ENCODE measurements at regions not wholly inside any gene's neighbourhood (a gene's known extent, or its start where the extent isn't known, plus 50 kb on each side); places are given as distances from the start of the nearest gene placed in this dataset.

DNA sequence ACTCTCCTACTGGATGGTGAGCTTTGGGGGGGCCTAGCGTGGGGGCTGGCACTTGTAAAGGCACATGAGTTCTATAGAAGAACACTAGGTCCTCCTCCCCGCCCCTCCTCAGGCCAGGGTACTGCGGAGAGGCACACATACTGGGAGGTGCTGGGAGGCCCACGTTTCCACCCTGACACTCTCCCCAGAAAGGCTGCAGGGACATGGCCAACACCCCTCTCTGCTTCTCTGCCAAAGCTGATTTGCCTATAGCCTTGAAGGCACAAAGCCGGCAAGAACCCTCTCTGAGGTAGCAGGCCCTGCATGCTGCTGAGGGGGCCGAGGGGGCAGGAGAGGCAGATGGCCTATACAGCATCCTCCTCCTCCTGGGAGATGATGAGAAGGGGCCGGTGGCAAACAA lies 112.8 kb downstream of the BUD13 start:
- no peaks in the 10 kb centered on the region for H4K20me1 ChIP-seq (ENCODE audit: insufficient read depth)
- H3K4me3 ChIP-seq (ENCODE audit: low read depth in 2 of 2, low read length in 1 of 2): no peak overlapping the region
- no peaks in the 10 kb centered on the region for H3F3A ChIP-seq (replicated peaks; ENCODE audit: insufficient read depth)
- no peaks in the 10 kb centered on the region for H3K79me2 ChIP-seq (ENCODE audit: insufficient read depth)
- DNase-seq: no peak
- no peak overlapping the region for H3K9ac ChIP-seq
- no peak overlapping the region for H3K4me2 ChIP-seq
- ChIA-PET CTCF (no interaction called here), POLR2A (no interaction called here)
- TF ChIP-seq, protein P1, sequence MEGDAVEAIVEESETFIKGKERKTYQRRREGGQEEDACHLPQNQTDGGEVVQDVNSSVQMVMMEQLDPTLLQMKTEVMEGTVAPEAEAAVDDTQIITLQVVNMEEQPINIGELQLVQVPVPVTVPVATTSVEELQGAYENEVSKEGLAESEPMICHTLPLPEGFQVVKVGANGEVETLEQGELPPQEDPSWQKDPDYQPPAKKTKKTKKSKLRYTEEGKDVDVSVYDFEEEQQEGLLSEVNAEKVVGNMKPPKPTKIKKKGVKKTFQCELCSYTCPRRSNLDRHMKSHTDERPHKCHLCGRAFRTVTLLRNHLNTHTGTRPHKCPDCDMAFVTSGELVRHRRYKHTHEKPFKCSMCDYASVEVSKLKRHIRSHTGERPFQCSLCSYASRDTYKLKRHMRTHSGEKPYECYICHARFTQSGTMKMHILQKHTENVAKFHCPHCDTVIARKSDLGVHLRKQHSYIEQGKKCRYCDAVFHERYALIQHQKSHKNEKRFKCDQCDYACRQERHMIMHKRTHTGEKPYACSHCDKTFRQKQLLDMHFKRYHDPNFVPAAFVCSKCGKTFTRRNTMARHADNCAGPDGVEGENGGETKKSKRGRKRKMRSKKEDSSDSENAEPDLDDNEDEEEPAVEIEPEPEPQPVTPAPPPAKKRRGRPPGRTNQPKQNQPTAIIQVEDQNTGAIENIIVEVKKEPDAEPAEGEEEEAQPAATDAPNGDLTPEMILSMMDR (IDR thresholded peaks at IDR 0.05): no peak
- TF ChIP-seq MEF2A (IDR thresholded peaks at IDR 0.05; ENCODE audit: borderline replicate concordance, low read depth): no peak
- TF ChIP-seq TAF1 (IDR thresholded peaks at IDR 0.05; ENCODE audit: borderline replicate concordance, low read depth, low read length): no peak
- TF ChIP-seq EZH2phosphoT487 (IDR thresholded peaks at IDR 0.05; ENCODE audit: borderline replicate concordance, low read depth): no peak
- TF ChIP-seq SMC3 (IDR thresholded peaks at IDR 0.05; ENCODE audit: low read depth, low read length): no peak
- no peak for TF ChIP-seq JUND (IDR thresholded peaks at IDR 0.05)
- no peak for TF ChIP-seq NFIC (IDR thresholded peaks at IDR 0.05; ENCODE audit: borderline replicate concordance)
- TF ChIP-seq SIN3A (IDR thresholded peaks at IDR 0.05; ENCODE audit: borderline replicate concordance, low read depth, low read length): no peak
- TF ChIP-seq TEAD4 (IDR thresholded peaks at IDR 0.05; ENCODE audit: borderline replicate concordance, insufficient read depth): no peak
- TF ChIP-seq, protein P2, sequence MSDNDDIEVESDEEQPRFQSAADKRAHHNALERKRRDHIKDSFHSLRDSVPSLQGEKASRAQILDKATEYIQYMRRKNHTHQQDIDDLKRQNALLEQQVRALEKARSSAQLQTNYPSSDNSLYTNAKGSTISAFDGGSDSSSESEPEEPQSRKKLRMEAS (IDR thresholded peaks at IDR 0.05; ENCODE audit: low read depth): no peak
- TF ChIP-seq GATA2 (CRISPR knock-in tag; IDR thresholded peaks at IDR 0.05): no peak
- TF ChIP-seq RXRA (IDR thresholded peaks at IDR 0.05; ENCODE audit: borderline replicate concordance, low read depth): no peak
- H3K4me1 ChIP-seq (ENCODE audit: control insufficient read depth in 1 of 2, insufficient read depth in 2 of 2, low read depth in 1 of 2, low read length in 1 of 2): peaks cover 0 to 8% of the 10 kb centered on the region in 2 experiments; a peak in 1 of 4 replicates
- no peaks in the 10 kb centered on the region for H3K27me3 ChIP-seq (ENCODE audit: insufficient read depth)
- no peaks in the 10 kb centered on the region for H3K9me2 ChIP-seq
- H3K27ac ChIP-seq (ENCODE audit: low read depth in 2 of 2, low read length in 1 of 2): no peak overlapping the region
- H3K36me3 ChIP-seq (replicated peaks in 1 of 2; ENCODE audit: control insufficient read depth in 1 of 2, insufficient read depth in 2 of 2, low read length in 1 of 2): no peaks in the 10 kb centered on the region
- no peaks in the 10 kb centered on the region for H3K9me3 ChIP-seq
- 19% methylated on average over 4 of the region's 7 CpGs for WGBS (ENCODE audit: low lambda C conversion rate)
- H2AFZ ChIP-seq (ENCODE audit: low read depth): no peak overlapping the region

DNA sequence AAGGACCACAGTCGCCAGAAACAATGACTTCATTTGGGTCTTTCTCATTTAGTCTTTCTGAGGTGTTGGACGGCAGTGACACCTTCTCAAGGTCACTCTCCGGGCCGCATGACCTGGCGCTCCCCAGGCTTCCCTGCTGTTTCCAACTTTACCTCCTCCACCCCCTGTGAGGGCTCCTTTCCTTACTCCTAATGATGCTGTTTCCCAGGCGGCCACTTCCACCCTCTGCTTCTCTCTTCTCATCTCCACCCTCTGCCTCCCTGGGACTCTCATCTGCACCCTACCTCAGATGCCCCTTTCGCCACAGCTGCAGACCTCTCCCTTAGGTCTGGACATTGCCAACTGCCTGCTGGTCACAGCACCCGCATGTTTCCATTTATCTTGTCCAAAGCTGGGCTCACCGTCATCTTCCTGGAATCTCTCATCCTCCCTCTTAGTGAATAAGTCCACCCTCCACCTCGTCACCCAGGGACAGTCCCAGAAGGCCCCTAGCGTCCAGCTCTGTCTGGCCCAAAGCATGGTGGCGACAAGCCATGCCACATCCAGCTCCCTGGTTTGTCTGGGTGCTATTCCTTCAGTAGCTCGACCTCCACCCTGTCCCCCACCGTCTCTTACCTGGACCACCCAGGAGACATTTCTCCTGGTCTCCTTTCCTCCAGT lies 113.8 kb downstream of the BUD13 start:
- Histone ChIP-seq H3K9ac (no peak overlapping the region), H3K27me3 (ENCODE audit: insufficient read depth) (no peaks in the 10 kb centered on the region), H4K20me1 (ENCODE audit: insufficient read depth) (no peaks in the 10 kb centered on the region), H2AFZ (ENCODE audit: low read depth) (no peak overlapping the region), H3F3A (replicated peaks; ENCODE audit: insufficient read depth) (no peaks in the 10 kb centered on the region), H3K9me3 (no peaks in the 10 kb centered on the region), H3K4me2 (no peak overlapping the region), H3K4me1 (ENCODE audit: control insufficient read depth in 1 of 2, insufficient read depth in 2 of 2, low read depth in 1 of 2, low read length in 1 of 2) (peaks cover 0 to 8% of the 10 kb centered on the region in 2 experiments; a peak in 1 of 4 replicates), H3K27ac (ENCODE audit: low read depth in 2 of 2, low read length in 1 of 2) (no peak overlapping the region), H3K9me2 (no peaks in the 10 kb centered on the region), H3K36me3 (replicated peaks in 1 of 2; ENCODE audit: control insufficient read depth in 1 of 2, insufficient read depth in 2 of 2, low read length in 1 of 2) (no peaks in the 10 kb centered on the region), H3K79me2 (ENCODE audit: insufficient read depth) (no peaks in the 10 kb centered on the region), H3K4me3 (ENCODE audit: low read depth in 2 of 2, low read length in 1 of 2) (no peak overlapping the region)
- POLR2A ChIA-PET: no interaction called here
- WGBS (ENCODE audit: low lambda C conversion rate): 41% methylated on average over 14 of the region's 14 CpGs
- CTCF ChIA-PET: interaction anchor here (0.6 kb wide), 1 partner anchor 18 kb away, joined by 3 read pairs; no protein-coding TSS in a partner anchor
- DNase-seq: no peak
- TF ChIP-seq NRF1 (IDR thresholded peaks at IDR 0.05; ENCODE audit: low read depth, low read length) (no peak), TEAD4 (IDR thresholded peaks at IDR 0.05; ENCODE audit: borderline replicate concordance, insufficient read depth) (no peak), GABPA (IDR thresholded peaks at IDR 0.05; ENCODE audit: low read depth) (no peak), SMC3 (IDR thresholded peaks at IDR 0.05; ENCODE audit: low read depth, low read length) (no peak), TAF1 (IDR thresholded peaks at IDR 0.05; ENCODE audit: borderline replicate concordance, low read depth, low read length) (no peak), ELF1 (IDR thresholded peaks at IDR 0.05) (no peak), RXRA (IDR thresholded peaks at IDR 0.05; ENCODE audit: borderline replicate concordance, low read depth) (no peak), SIN3A (IDR thresholded peaks at IDR 0.05; ENCODE audit: borderline replicate concordance, low read depth, low read length) (no peak), MEF2A (IDR thresholded peaks at IDR 0.05; ENCODE audit: borderline replicate concordance, low read depth) (no peak), FOXJ3 (CRISPR knock-in tag; IDR thresholded peaks at IDR 0.05) (no peak)
- TF ChIP-seq, protein P3, sequence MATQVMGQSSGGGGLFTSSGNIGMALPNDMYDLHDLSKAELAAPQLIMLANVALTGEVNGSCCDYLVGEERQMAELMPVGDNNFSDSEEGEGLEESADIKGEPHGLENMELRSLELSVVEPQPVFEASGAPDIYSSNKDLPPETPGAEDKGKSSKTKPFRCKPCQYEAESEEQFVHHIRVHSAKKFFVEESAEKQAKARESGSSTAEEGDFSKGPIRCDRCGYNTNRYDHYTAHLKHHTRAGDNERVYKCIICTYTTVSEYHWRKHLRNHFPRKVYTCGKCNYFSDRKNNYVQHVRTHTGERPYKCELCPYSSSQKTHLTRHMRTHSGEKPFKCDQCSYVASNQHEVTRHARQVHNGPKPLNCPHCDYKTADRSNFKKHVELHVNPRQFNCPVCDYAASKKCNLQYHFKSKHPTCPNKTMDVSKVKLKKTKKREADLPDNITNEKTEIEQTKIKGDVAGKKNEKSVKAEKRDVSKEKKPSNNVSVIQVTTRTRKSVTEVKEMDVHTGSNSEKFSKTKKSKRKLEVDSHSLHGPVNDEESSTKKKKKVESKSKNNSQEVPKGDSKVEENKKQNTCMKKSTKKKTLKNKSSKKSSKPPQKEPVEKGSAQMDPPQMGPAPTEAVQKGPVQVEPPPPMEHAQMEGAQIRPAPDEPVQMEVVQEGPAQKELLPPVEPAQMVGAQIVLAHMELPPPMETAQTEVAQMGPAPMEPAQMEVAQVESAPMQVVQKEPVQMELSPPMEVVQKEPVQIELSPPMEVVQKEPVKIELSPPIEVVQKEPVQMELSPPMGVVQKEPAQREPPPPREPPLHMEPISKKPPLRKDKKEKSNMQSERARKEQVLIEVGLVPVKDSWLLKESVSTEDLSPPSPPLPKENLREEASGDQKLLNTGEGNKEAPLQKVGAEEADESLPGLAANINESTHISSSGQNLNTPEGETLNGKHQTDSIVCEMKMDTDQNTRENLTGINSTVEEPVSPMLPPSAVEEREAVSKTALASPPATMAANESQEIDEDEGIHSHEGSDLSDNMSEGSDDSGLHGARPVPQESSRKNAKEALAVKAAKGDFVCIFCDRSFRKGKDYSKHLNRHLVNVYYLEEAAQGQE (IDR thresholded peaks at IDR 0.05; ENCODE audit: low read depth, low read length): no peak
- TF ChIP-seq, protein P4, sequence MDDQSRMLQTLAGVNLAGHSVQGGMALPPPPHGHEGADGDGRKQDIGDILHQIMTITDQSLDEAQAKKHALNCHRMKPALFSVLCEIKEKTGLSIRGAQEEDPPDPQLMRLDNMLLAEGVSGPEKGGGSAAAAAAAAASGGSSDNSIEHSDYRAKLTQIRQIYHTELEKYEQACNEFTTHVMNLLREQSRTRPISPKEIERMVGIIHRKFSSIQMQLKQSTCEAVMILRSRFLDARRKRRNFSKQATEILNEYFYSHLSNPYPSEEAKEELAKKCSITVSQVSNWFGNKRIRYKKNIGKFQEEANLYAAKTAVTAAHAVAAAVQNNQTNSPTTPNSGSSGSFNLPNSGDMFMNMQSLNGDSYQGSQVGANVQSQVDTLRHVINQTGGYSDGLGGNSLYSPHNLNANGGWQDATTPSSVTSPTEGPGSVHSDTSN (IDR thresholded peaks at IDR 0.05): no peak
- TF ChIP-seq, protein P5, sequence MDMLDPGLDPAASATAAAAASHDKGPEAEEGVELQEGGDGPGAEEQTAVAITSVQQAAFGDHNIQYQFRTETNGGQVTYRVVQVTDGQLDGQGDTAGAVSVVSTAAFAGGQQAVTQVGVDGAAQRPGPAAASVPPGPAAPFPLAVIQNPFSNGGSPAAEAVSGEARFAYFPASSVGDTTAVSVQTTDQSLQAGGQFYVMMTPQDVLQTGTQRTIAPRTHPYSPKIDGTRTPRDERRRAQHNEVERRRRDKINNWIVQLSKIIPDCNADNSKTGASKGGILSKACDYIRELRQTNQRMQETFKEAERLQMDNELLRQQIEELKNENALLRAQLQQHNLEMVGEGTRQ (IDR thresholded peaks at IDR 0.05; ENCODE audit: borderline replicate concordance, low read depth, low read length): no peak

All from SK-N-SH (cell line).